ENCODE measurements at regions not wholly inside any gene's neighbourhood (a gene's known extent, or its start where the extent isn't known, plus 50 kb on each side); places are given as distances from the start of the nearest gene placed in this dataset.

GRCh38 chr15:46577767-46578166 lies 942.9 kb downstream of the SQOR start:
- TF ChIP-seq CTCF (IDR thresholded peaks at IDR 0.05) (no peak), POLR2AphosphoS5 (IDR thresholded peaks at IDR 0.05; ENCODE audit: low read depth, low read length) (no peak)
